SU-DHL-6 (cell line): ENCODE measurements at regions not wholly inside any gene's neighbourhood (a gene's known extent, or its start where the extent isn't known, plus 50 kb on each side); places are given as distances from the start of the nearest gene placed in this dataset.

Experiments
- CTCF ChIP-seq: fragments of 200-600 bp; sonication (generic); IDR thresholded peaks from one replicate; pipeline ENCODE4 v1.5.1; 2017; ENCODE audit warnings: antibody characterized with exemption, mild to moderate bottlenecking, low read length, moderate library complexity; ENCODE audit not compliant: insufficient read depth, poor library complexity, severe bottlenecking
- EZH2phosphoT487 ChIP-seq: fragments of 200-600 bp; sonication (generic), shearing (Covaris generic); conservative IDR thresholded peaks from 2 replicates; pipeline ENCODE4 v1.6.1; 2018; ENCODE audit warnings: mild to moderate bottlenecking, antibody characterized with exemption, low read length, moderate library complexity, mixed read lengths

- no peak for TF ChIP-seq CTCF
- no peak for TF ChIP-seq EZH2phosphoT487
Observed at GRCh38 chr1:69313118-69313517, 254.6 kb upstream of the LRRC7 start.
